ENCODE measurements at regions not wholly inside any gene's neighbourhood (a gene's known extent, or its start where the extent isn't known, plus 50 kb on each side); places are given as distances from the start of the nearest gene placed in this dataset.
"Not testable (repeated sequence)": the region's sequence is repeated elsewhere in the genome, so short reads cannot be mapped to it uniquely, and the experiment has no call there.

DNA sequence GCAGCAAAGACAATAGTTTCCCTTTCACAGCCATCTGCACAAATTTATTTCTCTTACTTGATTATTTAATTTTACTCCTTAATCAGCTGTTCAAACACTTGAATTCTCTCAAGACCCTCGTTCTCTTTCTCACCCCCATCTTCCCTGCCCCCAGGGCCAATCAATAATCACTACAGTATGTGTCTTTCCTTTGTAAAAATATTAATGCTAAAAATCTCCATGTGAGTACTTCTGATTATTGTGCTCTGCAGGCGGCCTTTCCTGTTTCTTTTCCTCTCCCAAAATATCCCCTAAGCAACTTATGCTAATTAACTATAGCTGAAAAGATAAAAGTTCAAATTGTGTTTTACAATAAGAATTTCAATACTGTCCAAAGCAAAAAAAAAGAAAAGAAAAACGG, 617.0 kb upstream of the CBLB start:
- no peak for DNase-seq

DNA sequence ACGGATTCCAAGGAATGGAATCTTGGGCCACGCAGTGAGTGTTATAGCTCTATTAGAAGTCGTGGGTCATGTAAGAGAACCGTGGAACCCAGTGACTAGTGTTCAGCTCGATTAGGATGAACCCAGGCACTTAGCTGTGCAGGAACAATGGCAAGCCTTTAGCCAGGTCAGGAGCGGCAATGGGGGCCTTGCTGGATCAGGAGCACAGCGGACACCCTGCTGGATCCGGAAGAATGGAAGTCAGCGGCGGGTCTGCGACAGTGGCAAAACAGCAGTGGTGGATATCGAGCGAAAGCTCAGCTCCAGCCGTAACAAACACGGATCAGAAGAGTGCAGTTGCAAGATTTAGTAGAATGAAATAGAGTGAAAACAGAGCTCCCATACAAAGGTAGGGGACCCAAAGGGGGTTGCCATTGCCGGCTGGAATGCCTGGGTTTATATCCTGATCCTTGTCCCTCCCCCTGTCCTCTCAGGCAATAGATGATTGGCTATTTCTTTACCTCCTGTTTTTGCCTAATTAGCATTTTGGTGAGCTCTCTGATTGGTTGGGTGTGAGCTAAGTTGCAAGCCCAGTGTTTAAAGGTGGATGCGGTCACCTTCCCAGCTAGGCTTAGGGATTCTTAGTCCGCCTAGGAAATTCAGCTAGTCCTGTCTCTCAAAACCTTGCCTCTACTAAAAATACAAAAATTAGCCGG, 618.3 kb upstream of the CBLB start:
- not testable (repeated sequence) for DNase-seq

DNA sequence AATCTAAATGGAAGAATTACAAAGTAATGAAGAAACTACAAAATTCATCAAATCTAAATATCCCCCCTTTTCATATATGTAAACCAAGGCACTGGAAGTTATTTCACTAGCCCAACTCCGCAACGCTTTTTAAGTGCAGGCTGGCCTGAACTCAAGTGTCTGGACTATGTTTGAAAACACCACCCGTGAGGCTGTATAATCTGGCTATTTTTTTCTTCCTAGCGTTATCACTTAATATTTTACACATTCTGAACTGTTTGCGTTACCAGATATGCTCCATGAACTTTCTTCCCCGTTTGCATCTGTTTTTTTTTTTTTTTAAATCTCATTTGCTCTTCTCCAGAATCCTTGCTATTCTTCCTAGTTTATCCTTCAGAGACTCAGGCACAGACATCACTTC, 619.5 kb upstream of the CBLB start:
- no peak for DNase-seq

DNA sequence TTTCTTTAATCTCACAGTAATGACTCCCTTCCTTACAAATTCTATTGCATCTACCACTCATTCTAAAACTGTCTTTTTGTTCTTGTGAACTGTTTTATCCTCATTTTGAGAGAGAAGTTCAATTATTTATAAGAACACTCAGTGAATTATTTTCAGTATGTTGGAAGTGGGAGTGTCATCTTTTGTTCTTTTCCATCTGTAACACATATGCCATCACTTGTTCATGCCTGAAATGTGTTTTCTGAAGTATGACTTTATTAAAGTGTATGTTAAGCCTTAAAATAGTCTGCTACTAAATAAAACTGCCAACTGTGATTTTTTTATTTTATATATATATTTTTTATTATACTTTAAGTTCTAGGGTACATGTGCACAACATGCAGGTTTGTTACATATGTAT, 623.0 kb upstream of the CBLB start:
- DNase-seq = no peak

DNA sequence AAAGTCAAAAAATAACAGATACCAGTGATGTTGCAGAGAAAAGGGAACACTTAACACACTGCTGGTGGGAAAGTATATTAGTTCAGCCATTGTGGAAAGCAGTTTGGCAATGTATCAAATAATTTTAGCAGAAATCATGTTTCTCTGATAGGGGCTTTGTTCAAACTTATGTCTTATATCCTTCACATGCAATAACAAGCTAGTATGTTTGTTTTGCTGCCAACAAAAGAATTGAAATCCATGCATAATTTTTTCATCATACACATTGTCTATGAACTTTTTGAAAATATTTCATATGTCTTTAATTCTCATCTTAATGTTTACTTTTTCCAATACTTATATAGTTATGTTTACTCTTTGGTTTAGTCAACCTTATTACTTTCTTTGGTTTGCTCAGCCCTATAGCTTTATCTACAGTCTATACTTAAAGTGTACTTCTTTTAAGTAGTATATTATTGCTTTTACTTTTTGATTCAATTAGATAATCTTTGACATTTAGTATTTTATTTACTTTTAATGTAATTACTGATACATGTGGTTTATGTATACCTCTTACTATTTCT, 639.6 kb upstream of the CBLB start:
- DNase-seq = no peak

DNA sequence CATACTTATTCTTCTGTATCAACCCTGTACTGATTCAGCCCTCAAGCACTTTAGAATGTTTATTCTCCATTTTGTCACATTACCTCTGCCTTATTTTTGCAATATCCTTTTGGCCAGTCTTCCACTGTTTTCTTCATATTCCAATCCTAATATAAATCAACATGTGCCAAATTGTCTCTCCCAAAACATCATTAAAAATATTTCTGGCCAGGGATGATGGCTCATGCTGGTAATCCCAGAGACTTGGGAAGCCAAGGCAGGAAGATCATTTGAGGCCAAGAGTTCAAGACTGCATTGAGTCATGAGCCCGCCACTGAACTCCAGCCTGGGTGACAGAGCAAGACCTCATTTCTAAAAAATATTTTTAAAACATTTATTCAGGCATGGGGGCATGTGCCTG, 641.4 kb upstream of the CBLB start:
- DNase-seq = no peak

DNA sequence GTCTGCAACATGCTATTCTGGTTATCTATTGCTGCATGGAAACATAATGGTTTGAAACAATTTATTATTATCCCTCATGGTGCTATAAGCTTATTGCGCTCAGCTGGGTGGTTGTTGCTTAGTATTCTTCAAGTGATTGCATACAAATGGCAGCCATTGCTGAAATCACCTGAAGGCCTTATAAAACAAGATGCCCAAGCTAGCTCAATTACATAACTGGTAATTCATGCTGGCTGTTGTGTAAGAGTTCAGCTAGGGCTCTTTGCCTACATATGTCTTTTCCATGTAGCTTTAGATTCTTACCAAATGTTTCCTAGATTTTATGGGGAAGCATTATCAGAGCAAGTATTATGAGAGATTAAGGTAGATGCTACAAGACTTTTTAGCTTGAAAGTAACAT, 644.0 kb upstream of the CBLB start:
- no peak for DNase-seq

DNA sequence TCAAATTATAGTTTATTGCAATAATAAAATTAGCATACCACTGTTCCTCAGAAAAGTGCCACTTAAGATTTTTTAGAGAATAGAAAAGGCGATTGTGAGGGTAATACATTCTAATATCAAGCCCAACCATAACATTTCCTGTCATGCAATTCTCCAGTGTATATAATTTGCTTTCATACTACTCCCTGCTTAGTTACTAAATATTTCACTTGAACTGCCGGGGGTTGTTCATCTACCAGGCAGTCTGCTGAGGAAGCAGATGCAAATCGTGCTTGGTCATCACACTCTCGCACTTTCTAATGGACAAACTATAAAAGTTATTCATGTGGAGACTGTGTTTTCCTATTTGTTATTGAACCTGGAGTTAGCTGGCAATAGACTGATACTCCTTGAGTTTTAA, 645.6 kb upstream of the CBLB start:
- DNase-seq = no peak

DNA sequence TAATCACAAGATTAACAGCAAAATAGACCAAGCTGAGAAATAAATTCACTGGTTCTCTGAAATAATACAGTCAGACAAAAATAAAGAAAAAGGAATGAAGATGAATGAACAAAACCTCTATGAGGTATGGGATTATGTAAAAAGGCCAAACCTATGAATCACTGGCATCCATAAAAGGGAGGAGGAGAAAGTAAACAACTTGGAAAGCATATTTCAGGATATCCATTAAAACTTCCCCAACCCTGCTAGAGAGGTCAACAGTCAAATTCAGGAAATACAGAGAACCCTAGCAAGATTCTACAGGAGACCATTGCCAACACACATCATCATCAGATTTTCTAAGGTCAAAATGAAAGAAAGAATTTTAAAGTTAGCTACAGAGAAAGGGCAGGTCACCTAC, 649.7 kb upstream of the CBLB start:
- DNase-seq = no peak

DNA sequence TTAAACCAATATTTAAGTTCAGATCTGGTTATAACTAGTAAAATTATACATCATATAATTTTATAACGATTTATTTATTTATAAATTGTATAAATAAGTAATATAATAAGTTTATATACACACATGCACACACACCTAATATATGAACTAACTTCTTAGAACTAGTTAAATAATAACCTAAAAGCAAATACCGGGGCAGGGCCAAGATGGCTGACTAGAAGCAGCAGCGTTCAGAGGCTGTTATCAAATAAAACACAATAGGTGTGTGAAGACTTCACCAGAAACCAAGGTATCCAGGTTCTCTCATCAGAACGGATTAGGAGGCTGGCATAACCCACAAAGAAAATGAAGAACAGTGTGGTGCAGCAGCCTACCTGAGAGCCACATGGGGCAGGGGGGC, 653.6 kb upstream of the CBLB start:
- DNase-seq = no peak

DNA sequence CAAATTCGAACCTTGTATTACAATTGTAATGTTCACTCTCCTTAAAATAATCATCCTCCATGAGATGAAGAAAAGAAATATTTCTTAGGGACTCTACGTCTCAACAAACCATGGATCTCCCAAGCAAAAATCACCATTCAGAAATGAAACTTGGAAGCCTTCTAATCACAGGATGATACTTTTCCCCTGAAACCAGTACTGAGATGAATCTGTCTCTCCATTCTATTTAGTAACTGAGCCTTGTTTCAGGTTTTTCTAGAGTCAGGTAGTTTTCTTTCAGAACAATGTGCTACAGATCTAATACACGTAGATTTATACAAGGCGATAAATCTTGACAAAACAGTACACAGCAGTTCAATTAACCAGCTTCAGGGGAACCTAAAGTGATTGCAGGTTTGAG, 660.1 kb upstream of the CBLB start:
- no peak for DNase-seq

DNA sequence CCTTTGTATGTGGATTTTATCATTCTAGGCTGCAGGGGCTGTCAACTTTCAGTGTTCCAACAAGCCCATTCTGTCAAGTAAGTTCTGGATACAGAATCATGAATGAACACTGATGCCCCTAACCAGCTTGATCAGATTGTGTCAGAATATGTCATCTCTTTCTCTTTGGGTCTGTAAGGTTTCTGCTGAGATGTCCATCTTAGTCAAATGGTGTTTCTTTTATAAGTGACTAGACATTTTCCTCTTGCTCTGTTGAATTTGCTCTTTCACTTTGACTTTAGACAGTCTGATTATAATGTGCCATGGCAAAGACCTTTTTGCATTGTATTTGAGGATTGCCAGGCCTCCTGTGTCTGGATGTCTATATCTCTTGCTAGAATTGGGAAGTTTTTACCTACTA, 660.9 kb upstream of the CBLB start:
- DNase-seq = no peak

DNA sequence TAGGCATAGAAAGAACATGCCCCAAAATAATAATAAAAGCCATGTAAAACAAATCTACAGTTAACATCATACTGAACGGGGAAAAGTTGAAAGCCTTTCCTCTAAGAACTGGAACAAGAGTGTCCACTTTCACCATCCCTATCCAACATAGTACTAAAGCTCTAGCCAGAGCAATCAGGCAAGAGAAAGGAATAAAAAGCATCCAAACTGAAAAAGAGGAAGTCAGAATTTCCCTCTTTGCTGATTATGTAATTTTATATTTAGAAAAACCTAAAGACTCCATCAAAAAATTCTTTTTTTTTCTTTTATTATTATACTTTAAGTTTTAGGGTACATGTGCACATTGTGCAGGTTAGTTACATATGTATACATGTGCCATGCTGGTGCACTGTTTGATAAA, 661.6 kb upstream of the CBLB start:
- DNase-seq = no peak

DNA sequence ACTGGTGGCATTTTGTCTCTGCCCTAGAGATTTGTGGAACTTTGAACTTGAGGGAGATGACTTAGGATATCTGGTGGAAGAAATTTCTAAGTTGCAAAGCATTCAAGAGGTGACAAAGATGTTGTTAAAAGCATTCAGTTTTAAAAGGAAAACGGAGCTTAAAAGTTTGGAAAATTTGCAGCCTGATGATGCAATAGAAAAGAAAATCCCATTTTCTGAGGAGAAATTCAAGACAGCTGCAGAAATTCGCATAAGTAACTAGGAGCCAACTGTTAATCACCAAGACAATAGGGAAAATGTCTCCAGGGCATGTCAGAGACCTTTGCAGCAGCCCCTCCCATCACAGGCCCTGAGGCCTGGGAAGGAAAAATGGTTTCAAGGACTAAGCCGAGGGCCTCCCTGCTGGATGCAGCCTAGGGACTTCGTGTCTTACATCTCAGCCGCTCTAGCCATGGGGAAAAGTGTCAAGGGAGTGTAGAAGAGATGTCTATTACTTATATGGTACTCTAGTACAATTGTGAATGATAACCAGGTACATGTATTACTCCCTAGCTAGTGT, 663.0 kb upstream of the CBLB start:
- DNase-seq = not testable (repeated sequence)

DNA sequence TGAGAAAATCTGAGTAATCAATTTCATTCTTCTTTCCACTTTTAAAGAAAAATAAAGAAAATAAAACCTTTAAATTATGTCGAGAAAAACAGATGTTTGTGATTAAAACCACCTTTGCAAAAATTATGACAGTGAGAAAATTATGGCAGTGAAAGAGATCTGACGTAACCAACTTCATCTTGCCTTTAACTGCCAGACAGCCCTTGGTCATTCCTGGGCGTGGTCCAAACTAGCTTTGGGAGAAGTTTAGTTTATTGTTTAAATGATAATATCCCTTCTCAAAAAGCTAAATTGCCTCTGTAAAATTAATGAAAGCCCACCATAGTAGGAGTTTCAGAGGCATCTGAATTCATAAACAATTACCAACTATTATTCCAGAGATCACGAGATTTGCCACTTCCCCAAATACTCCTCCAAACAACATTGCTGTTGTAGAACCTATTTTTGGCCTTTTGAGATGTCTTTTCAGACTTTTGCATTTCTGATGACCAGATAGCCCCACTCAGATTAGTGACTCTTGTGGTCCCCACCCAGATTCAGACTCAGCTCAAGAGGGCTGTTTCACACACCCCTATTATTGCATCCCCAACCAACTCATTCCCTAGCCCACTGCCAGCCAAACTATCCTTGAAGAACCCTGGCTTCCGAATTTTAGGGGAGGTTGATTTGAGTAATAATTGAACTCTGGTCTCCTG, 664.4 kb upstream of the CBLB start:
- DNase-seq = no peak

DNA sequence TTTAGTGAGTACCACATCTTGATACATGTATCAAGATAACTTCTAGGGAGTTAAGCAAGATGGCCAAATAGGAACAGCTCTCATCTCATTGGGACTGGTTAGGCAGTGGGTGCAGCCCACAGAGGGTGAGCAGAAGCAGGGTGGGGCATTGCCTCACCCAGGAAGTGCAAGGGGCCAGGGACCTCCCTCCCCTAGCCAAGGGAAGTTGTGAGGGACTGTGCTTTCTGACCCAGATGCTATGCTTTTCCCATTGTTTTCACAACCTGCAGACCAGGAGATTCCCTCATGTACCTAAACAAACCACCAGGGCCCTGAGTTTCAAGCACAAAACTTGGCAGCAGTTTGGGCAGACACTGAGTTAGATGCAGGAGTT, 665.0 kb upstream of the CBLB start:
- no peak for DNase-seq

DNA sequence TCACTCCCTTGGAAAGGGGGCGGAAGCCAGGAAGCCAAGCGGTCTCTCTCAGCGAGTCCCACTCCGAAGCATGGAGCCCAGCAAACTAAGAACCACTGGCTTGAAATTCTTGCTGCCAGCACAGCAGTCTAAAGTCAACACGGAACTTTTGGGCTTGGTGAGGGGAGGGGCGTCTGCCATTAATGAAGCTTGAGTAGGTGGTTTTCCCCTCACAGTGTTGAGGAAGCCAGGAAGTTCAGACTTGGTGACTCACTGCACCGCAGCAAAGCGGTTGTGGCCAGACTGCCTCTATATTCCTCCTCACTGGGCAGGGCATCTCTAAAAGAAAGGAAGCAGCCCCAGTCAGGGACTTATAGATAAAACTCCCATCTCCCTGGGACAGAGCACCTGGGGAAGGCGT, 665.4 kb upstream of the CBLB start:
- peak; percentile 47 to 59 for DNase-seq

DNA sequence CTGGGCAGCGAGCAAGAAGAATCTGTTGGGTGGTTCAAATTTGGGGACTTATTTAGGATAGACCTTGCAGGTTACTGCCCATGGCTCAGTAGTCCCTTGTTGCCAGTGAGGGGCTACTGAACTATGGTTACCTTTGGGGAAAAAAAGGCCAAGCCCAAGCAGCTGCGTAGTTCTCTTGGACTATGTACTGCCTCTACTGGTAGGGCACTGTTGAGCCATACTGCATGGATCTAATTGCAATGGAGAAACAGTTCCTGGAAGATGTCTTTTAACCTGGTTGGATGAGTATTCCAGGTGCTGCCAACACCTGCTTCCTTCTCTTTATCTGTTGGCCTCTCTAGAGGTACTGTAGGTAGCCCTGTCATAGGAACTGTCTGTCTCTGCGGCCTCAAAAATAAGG, 671.9 kb upstream of the CBLB start:
- DNase-seq = no peak

DNA sequence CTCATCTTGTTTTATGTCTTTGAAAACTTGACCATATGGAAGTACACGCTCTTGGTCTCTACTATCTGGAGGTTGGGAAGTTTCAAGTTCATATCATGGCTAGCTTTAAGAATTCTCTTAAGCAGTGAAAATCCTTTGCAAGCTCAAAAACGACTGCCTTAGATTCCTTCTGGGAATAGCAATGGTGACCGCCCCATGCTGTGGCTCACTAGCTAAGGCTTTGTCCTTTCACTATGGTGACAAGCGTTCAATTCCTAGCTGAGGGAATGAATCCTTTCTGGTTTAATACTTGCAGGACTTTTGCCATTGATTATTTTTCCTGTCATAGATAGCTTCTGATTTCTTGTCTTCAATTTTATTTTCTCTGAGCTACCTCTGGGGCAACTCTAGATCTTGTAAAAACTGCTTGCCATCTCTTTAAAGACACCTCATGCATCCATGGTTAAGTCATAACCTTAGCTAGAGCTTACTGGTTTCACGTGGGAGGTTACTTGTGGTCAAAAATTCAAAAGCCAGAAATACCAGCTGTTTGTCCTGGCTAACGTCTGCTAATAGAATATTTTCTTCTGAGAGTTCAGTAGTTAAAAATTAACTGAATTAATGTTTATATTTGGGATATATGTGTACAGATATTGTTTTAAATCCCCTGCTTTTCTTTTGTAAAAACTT, 673.4 kb upstream of the CBLB start:
- no peak for DNase-seq

DNA sequence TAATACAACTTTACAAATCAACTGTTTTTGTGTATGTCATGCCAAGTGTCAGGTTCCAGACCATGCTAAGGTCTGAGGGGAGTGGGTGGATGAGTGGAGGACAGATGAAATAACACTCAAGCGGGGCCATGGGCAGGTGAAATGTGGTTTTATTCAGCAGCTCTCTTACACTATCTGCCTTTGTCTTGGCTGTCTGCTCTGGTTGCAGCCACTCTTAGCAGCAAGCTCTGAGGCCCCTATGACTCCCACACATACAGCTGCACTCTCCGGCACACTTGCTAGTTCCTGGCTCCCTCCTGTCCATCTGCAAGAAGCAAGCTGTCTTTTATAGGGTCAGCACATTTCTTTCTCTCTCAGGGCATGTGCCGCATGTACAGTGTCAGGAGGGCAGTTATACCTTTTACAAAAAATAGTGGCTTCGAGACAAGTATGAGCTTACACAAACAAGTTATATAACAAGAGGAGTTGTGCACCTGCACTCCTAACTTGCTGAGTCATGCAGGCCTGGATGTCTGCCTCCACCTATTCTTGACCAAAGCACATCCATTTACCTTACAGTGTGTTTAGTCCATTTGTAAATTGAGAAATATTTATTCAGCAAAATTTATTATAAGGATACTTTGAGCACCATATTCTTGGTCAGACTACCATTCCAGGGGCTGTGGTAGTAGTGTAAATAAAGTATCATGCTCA, 683.7 kb upstream of the CBLB start:
- DNase-seq = no peak

DNA sequence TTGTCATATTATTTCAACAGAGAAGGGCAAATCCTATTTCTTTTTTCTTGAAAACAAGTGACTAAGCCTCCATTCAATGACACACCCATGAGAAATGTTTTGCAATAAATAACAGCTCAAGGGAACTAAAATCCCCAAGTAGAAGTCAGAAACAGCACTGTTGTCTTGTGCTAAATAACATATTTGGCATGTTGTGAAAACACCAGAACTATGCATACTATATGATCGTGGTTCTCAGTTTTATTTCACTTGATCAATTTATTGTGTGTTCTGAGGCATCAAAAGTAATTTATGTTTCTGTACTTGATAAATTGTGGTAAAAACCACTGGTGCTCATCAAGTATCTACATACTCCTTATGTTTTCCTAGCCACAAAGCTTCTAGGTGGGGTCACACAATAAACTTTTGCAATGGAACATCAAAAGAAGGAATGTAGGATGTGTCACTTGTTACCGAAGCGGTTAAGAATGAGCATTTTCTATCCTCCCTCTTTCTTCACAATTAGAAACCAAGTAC, 691.7 kb upstream of the CBLB start:
- no peak for DNase-seq

DNA sequence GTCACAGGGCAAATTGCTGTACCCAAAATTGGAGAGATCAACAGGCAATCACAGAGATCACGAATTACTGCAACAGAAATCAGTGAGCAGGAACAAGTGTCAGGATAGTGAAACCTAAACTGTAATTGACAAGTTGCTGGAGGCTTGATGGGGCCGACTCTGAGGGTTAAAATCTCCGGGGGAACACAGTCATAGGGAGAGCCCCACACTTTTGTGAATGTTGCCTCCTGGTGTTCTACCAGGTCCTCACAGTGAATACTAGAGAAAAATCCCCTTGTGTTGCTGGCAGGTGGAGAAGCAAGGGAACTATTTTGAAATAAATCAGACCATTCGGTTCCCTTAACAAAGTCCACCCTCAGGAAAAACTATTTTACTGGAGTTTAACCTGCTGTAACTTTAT, 697.5 kb upstream of the CBLB start:
- DNase-seq = peak; percentile 4 to 23

DNA sequence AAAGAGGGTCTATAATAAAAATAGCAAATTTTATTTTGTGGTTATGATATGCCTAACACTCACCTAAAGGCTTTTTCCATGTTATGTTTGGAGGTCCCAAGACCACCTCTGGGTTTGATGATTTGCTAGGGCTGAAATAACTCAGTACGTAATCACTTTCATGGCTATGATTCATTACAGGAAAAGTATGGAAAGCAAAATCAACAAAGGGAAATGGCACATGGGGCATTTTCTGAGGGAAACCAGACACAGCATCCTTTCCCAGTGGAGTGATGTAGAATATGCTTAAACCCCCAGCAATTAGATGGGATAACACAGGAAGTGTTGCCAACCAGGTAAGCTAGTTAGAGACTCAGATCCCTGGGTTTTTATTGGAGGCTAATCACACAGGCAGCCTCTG, 701.6 kb upstream of the CBLB start:
- DNase-seq = no peak

All from stimulated activated CD4-positive, alpha-beta T cell treated with anti-CD3 and anti-CD28 coated beads, Interleukin-2, amount 100 ng/mL, for 24 hours (primary cell).